CD1c-positive myeloid dendritic cell (primary cell): ENCODE measurements at regions not wholly inside any gene's neighbourhood (a gene's known extent, or its start where the extent isn't known, plus 50 kb on each side); places are given as distances from the start of the nearest gene placed in this dataset.
"Not testable (repeated sequence)": the region's sequence is repeated elsewhere in the genome, so short reads cannot be mapped to it uniquely, and the experiment has no call there.

Experiments used
- DNase-seq: peaks from one replicate; pipeline ENCODE4 v3.0.0-alpha.2; 2016; ENCODE audit errors: extremely low spot score

DNA sequence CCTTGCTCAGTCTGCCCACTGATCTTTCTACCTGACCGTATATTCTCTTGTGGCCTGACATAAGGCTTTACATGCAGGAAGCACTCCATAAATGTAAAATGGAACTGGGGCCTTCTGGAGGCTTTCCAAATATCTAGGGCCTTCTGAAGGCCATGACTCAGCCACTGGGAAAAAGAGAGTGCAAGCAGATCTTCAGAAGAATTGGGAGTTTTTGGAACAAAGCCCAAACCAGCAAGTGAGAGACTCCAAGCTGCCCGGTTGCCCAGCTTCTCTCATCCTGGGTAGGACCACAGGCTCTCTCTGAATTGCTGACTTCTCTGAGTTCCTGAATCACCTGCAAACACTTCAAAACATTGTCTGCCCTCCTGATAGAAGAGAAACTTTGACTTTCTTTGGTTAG is 107.9 kb upstream of the BMAL1 start:
- no peak for DNase-seq

DNA sequence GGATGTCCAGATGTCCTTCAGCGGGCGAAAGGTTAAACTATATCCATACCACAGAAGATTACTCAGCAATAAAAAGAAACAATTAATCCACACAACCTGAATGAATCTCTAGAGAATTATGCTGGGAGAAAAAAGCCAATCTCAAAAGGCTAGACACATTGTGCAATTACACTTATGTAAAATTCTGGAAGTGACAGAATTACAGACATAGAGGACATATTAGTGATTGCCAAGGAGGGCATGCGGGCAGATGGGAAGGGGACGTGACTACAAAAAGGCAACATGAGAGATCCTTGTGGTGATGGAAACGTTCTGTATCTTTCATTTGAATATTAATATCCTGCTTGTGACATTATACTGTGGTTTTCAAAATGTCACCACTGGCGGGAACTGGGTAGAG is 103.5 kb upstream of the BMAL1 start:
- DNase-seq, result no peak

DNA sequence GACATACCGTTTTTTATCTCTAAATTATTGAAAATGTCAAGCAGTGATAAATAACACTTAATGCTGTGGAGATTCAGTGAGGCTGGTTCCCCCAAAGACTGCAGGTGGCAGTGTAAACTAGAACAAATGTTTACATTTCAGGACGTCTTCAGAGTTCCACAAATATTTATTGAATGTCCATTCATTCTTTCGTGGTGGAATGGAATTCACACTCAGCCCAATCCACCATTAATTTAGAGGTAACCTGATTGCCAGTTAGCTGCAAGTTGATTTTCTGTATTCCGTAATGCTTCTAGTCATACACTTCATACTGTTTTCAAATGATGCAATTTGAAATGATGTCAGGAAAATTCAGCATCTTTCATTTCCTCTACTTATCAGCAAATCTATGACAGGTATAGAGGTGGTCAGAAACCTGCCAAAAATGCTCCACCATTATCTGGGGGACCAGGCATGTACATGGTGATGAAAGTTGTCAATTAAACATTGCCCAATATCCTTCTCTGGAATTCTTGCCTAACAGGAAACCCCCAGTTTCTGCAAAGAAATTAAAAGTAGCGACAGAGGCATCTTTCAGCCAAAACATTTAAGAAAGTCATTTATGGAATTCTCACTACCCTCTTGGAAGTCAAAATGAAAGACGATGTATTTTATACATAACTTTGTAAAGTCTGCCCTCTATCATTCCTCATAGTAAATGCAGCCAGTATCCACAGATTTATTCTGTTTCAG is 94.3 kb upstream of the BMAL1 start:
- DNase-seq, result peak; percentile 48

DNA sequence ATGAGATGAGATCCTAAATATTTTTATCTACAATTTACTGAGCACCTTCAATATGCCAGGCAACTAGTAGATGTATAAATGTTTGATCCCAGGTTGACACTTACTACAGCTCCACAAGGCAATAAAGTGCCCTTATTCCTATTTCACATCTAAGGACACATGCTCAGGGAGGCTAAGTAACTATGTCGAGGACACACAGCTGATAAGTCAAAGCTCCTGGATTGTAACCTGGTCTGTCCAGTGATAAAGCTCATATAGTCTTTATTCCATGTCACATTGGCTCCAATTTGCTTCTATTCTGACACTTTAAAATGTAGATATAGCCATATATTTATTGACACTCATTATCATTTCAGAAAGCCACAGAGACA is 93.8 kb upstream of the BMAL1 start:
- no peak for DNase-seq

DNA sequence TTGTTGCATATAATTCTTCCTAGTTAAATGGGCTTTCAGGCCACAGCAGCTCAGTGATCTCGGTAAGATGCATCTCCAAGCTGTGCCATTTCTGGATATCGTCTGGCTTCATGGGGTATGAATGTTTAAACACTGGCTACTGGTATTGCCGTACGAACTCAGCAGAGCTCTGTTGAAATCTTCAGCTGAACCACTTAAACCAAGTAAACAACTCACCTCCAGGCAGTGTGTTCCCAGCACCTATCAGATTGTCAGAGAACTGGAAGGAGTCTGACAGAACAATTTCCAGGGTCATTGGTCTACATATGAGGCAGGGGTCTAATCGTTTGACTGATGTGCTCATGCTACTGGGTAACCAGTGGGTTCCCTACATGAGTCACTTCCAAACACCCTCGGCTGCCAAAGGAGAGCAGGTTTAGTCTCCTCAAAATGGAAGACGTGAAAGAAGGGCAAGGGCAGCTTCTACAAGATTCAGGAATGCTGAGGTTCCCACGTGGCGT is 93.2 kb upstream of the BMAL1 start:
- DNase-seq, result no peak

DNA sequence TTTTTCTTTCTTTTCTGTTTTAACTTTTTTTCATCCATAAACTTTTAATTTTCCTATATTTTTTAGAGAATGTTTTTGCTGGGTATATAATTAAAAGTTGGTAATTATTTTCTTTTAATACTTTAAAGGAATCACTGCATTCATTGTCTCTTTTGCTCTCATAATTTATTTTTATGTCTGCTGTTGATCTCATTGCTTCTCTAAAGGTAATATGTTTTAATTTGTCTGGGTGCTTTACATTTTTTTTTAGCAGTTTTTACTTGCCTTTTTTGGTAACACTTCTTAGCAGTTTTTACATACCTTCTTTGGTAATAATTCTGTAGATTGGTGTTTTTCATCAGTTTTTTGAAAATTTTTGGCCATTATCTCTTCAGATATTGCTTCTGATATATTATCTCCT is 89.4 kb upstream of the BMAL1 start:
- DNase-seq, result no peak

DNA sequence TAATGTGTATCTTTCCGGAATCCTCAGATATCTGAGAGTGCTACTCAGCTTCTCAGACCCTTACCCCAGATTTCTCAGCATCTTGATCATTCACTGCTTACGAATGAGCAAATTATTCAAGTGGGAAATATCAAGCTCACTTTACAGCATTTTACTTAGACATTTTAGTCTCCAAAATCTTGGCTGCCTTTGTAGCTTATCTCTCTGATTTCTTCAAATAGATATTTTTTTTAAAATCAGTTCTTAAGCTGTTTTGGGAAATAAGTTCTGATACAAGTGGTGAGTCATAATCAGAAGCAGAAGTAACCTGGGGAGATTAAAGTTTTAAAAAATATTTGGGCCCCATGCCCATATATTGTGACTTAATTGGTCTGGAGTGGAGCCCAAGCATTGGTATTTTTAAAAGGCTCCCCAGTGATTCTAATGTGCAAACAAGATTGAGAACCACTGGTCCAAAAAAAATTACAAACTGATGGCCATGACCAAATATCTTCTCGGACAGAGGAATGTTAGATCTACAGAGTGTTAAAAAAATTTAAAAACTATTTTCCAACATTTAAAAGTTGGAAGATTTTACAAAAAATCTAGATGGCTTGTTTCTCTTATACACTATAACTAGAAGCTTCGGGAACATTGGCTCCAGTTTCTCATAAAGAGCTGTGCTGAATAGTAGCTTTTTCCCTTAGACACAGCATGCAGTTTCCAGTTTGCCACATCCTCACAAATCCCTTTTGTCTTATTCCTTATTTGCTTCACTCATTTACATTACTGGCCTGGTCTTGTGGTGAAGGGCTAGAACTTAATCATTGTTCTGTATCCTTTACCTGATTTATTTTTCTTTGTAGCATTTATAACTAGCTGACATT is 87.8 kb upstream of the BMAL1 start:
- no peak for DNase-seq

DNA sequence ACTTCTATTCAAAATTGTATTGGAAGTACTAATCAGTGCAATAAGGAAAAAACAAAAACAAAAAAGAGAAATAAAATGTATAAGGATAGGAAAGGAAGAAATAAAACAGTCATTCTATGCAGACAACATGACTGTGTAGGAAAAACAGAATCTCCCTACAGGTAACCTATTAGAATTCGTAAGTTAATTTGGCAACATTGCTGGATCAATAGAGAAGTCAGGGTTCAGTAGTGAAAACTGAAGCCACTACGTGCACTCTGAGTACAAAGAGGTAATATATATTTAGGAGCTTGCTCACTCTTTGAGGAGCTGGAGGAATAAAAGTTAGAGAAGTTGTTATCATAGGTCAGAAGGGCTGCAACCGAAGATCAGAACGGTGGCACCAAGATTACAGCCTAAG is 84.0 kb upstream of the BMAL1 start:
- DNase-seq, result no peak

DNA sequence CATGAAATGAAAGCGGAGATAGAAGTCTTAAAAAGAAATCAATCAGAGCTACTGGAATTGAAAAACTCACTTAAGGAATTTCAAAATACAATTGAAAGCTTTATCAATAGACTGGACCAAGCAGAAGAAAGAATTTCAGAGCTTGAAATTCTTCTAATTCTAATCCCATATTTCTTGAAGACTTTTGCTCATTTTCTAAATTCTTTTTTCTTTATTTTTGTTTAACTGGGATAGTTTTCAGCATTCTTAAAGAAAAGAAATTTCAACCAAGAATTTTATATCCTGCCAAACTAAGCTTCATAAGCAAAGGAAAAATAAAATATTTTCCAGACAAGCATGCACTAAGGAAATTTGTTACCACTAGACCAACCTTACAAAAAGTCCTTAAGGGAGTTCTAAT is 80.2 kb upstream of the BMAL1 start:
- DNase-seq, result not testable (repeated sequence)

DNA sequence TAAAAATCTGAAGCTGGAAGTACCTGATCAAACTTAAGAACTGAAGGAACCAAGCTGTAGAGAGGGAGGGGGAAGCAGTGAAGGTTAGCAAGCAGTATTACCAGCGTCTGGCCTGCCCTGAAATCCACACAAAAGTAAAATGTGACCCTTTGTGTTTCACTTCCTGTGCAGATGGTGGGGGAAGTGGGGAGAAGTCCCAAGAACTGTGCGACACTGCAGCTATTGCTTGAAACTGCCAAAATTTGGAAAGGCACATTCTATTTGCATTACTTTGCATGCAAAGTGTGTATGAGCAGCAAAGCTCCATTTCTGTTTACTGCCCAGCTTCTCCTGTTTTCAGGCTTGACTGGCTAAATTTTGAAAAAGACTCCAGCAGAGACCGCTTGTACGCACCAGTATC is 72.1 kb upstream of the BMAL1 start:
- DNase-seq, result peak; percentile 72

DNA sequence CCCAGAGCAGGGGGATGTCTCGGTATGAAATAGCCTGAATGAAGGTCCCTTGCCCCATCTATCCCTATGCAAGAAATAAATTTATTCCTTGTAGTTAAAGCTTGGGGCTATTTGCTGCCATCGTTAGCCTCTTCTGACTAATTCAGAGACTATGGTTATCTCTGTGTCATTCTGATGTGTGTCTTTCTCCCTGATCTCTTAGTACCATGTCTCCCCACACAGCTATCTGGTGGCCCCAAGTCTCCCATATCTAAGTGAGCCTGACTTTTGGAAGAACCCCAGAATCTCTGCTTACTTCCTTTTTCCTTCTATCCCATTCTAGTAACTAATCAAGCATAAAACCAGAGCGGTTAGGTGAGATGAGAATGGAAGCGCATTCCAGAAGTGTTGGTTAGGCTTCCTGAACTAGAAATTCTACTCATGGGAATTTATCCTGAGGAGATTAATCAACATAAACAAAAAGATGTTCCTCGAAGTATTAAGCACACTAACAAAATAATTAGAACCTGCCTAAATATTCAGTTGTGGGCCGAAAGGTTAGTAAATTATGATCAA is 71.4 kb upstream of the BMAL1 start:
- DNase-seq, result no peak

DNA sequence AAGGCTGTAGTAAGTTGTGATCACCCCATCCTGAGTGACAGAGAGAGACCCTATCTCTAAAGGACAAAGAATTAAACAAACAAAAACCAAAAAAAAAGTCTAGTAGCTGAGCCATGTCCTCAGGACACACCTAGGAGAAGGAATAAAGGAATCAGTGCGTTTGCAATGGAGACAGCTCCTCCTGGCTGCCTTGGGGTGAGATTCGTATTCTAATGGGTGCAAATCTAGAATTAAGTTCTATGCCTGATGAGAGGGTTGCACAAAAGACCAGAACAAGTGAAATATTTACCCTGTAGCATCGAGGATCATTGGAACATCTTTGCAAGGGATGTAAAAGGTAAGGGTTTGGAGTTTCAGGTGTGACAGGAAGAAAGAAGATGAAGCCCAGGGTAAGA is 70.3 kb upstream of the BMAL1 start:
- no peak for DNase-seq

DNA sequence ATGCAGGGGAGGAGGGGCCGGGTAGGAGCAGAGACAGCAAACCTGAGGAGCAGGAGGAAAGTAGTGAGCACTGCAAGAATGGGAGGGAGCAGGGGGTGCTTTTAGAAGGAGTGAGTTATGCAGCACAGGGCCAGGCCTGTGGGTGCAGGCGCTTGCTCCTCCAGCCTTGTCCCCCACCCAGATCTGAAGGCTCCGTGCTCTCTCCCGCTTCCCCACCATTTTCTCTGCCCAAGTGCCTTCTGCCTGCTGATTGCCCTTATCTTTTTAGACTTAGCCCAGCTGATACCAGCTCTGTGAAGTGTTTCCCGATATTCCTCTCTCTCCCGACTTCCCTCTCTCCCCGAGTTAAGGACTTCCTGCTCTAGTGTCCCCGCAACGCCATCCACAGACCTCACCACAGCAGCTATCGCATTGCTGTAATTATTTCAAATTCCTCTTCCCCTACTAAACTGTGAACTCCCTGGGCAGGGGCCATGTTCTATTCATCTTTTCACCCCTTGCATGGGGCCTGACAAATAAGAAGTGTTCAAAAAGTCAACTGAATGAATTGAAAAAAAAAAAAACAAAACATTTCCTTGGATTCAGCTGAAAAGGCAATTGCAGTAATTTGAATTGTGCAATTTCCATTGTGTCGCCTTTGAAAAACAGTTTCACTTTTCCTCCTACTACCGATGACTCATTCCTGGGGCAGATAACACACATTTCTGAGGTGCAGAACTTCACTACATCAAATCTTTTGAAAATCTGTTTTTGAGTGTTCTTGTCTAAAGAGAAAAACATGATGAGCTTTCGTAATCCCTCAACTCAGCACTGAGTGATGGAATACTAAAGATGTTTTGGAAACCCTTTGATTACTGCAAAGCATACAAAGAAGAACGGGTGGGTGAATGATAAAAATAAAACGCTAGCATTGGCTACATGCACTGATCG is 69.7 kb upstream of the BMAL1 start:
- peak; percentile 92 for DNase-seq

DNA sequence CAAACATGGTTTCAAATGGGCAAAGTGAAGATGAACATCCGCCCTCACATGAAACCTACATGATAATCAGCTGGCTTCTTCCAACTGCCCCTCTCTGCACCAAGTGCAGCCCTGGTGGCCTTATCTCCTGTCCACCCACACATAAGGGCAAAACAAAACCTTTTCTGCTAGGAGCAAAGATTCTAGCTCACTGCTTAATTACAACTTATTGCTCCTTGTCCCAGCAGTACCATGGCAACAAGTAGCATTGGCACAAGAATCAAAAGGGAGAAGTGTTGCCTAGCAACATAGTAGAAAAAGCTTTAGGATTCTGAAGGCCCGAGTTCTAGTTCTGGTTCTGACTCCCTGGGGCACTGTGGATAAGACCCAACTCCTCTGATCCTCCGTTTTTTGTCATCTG is 68.7 kb upstream of the BMAL1 start:
- peak; percentile 33 for DNase-seq

DNA sequence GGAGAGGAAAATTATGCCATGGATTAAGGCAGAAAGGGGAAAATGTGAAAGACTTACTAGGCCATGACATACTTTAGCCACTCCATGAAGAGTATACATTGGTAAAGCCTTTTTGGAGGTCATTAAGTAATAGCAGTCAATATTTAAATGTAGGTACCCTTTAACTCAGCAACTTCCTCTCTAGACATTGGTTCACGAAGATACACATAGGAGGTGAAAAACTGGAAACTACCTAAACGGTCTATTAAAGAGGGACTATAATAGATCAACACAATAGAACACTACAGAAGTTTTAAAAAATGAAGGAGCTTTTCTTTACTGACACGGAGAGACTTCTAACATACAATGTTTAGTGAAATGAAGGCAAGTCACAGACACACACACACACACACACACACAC is 68.2 kb upstream of the BMAL1 start:
- DNase-seq, result peak; percentile 50

DNA sequence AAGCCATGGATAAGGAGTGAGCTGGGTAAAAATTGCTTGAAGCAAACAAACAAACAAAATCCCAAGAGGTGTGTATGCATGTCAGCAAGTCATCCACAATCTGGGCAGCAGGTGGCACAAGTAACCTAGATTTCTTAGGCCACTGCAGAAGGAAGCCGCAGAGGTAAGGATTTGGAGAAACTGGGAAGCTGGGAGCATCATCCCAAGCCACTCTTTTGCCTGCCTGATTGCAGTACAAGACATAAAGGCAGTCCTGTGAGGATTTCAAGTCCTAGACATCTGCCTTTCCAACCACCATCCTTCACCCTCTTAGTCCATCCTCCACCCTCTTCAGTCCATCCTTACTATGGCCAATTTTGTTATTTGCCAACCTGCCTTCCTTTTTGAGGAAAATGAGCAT is 67.2 kb upstream of the BMAL1 start:
- DNase-seq, result peak; percentile 58

DNA sequence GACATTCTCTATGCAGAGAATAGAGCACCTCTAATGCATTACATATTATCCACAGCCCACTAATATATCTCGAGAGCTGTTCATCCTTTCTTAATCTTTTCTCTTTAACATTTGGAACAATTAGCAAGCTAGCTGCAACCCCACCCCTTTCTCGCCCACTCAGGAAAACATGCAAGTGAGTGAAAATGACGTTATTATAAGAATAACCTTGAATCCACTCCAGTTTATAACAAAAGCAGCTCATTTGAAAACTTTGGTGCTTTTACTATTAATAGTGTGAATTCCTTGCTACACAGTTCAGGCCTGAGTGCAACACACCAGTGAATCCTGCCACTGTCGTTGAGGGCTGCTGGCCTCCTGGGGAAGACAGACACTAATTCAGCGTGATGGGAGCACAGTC is 63.3 kb upstream of the BMAL1 start:
- DNase-seq, result no peak

DNA sequence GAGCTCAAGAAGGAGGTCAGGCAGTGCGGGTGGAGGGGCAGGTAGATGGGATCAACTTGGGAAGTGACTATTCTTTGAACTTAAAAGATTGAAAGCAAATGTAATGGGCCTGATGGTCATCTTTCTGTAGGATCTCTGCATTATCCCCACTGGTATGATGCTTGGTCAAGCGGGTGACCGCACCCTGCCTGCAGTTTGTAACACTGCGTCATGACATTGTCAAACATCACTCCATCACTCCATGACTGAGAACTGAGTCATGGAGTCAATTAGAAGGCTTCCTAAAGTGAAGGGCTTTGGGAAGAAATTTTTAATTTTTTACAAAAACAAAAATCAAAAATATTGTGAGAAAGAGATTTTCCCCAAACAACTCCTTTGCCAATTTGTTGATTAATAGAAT is 62.4 kb upstream of the BMAL1 start:
- peak; percentile 18 for DNase-seq

DNA sequence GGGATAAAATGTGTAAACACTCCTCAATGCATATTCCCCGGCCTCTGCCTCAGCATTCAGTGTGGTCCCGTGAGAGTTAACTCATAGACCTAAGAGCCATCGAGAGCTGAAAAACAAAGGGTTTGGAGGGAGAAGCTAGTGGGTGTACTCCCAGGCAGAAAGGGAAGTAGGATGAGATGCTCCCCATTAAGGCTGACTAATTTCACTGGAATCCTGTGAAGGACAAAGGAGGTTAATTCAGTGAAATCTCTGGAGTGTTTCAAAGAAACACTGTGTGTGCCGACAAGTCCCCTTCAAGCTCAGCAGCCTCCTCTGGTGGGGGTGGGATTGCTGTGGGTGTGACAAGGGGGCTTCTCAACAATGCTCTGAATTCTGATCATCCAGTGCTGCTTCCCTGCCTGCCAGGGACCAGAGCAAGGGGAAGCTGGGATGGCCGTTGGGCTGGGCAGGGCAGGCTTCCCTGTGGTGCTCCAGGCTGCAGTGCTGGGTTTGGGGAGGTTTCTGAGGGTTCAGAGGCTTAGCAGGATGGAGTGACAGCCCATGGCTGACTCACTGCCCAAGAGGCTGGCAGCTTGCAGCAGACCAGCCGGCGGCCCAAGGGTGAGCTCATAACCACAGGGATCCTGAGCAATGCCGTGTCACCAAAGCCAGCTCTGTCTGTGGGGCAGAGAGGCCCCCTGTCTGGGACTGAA is 61.4 kb upstream of the BMAL1 start:
- peak; percentile 90 for DNase-seq

DNA sequence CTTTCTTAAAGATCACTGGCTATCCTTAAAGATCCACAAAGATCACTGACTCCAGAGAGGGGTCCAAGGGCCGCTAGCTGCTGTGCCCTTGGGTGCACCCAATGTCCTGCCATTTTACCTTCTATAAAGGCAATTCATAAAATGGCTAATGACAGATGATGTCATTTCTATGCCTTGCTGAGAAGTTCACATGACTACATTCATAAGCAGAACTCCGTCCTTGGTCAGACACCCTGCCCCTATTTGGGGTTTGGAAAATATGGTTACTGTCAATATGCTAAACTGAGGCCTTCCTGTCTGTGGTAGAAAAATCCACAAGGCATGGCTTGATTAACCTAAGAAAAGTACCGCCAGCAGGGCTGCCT is 60.9 kb upstream of the BMAL1 start:
- peak; percentile 72 for DNase-seq

DNA sequence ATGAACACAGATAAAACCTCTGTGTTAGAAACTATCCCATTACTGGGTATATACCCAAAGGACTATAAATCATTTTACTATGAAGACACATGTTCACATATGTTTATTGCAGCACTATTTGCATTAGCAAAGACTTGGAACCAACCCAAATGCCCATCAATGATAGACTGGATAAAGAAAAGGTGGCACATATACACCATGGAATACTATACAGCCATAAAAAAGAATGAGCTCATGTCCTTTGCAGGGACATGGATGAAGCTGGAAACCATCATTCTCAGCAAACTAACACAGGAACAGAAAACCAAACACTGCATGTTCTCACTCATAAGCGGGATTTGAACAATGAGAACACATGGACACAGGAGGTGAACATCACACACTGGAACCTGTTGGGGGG is 58.9 kb upstream of the BMAL1 start:
- not testable (repeated sequence) for DNase-seq
